ENCODE measurements at regions not wholly inside any gene's neighbourhood (a gene's known extent, or its start where the extent isn't known, plus 50 kb on each side); places are given as distances from the start of the nearest gene placed in this dataset.
"Not testable (repeated sequence)": the region's sequence is repeated elsewhere in the genome, so short reads cannot be mapped to it uniquely, and the experiment has no call there.

DNA sequence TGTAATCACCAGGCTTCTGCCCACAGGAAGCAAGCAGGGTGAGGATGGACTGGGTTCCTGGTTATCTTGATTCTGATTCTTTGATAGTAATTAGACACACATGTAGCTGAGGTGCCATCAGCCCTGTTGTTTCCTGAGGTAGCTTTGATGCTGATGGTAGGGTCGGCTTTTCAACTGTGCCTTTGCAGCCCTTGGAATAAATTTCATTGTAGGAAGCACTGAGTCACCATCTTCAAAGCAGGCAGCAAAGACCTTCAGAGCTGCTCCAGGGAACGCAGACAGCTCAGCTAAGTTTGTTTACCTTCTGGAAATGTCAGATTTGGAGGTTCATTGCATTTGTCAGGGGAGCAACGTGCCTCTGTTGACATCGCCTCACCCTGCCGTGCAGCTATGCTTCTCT lies 135.4 kb downstream of the ASMT start:
- DNase-seq (no peak), ATAC-seq (ENCODE audit: low read depth) (no peak)
- no peak overlapping the region for H3K27ac Mint-ChIP-seq
- H3K9me3 Mint-ChIP-seq, result peaks cover 2% of the 10 kb centered on the region
- ChIA-PET CTCF (no interaction called here), POLR2A (no interaction called here)
- peaks cover 2% of the 10 kb centered on the region for H3K4me1 Mint-ChIP-seq
- no peaks in the 10 kb centered on the region for H3K27me3 Mint-ChIP-seq
- peaks cover 5% of the 10 kb centered on the region for H3K36me3 Mint-ChIP-seq (ENCODE audit: low read depth)
- H3K4me3 Mint-ChIP-seq, result no peak overlapping the region
- TF ChIP-seq, protein P1, sequence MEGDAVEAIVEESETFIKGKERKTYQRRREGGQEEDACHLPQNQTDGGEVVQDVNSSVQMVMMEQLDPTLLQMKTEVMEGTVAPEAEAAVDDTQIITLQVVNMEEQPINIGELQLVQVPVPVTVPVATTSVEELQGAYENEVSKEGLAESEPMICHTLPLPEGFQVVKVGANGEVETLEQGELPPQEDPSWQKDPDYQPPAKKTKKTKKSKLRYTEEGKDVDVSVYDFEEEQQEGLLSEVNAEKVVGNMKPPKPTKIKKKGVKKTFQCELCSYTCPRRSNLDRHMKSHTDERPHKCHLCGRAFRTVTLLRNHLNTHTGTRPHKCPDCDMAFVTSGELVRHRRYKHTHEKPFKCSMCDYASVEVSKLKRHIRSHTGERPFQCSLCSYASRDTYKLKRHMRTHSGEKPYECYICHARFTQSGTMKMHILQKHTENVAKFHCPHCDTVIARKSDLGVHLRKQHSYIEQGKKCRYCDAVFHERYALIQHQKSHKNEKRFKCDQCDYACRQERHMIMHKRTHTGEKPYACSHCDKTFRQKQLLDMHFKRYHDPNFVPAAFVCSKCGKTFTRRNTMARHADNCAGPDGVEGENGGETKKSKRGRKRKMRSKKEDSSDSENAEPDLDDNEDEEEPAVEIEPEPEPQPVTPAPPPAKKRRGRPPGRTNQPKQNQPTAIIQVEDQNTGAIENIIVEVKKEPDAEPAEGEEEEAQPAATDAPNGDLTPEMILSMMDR (IDR thresholded peaks at IDR 0.05), result no peak
- intact Hi-C loops (cut with micrococcal nuclease), result no loop called here

DNA sequence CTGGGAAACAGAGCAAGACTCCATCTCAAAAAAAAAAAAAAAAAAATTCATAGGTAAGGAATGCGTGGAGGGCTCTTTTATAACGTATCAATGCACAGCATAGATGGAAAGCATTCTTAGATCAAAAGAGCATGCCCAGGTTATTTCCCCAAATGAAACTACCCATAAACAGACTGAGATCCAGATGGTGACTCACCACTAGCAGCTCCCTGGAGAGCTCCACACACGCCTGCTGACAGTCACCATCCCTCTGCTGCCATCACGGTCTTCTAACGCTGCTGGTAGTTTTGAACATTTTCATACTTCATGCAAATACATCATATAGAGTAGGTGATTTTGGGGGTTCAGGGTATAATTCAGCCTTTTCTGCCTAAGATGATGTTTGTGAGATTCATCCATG lies 136.9 kb downstream of the ASMT start:
- ChIA-PET POLR2A (no interaction called here), CTCF (no interaction called here)
- intact Hi-C loops (cut with micrococcal nuclease), result no loop called here
- Mint-ChIP-seq H3K4me3 (no peak overlapping the region), H3K27me3 (no peaks in the 10 kb centered on the region), H3K27ac (no peak overlapping the region), H3K9me3 (peaks cover 6% of the 10 kb centered on the region), H3K36me3 (ENCODE audit: low read depth) (peaks cover 3% of the 10 kb centered on the region), H3K4me1 (peaks cover 2% of the 10 kb centered on the region)
- TF ChIP-seq, protein P1 (IDR thresholded peaks at IDR 0.05), result no peak
- ATAC-seq (ENCODE audit: low read depth) (peak; percentile 84), DNase-seq (no peak)

DNA sequence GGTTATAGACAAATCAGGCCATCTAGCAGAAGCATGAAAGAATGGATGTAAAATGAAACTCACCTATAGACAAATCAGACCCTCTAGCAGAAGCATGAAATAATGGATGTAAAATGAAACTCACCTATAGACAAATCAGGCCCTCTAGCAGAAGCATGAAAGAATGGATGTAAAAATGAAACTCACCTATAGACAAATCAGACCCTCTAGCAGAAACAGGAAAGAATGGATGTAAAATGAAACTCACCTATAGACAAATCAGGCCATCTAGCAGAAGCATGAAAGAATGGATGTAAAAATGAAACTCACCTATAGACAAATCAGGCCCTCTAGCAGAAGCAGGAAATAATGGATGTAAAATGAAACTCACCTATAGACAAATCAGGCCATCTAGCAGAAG lies 137.9 kb downstream of the ASMT start:
- H3K27ac Mint-ChIP-seq, result not testable (repeated sequence)

DNA sequence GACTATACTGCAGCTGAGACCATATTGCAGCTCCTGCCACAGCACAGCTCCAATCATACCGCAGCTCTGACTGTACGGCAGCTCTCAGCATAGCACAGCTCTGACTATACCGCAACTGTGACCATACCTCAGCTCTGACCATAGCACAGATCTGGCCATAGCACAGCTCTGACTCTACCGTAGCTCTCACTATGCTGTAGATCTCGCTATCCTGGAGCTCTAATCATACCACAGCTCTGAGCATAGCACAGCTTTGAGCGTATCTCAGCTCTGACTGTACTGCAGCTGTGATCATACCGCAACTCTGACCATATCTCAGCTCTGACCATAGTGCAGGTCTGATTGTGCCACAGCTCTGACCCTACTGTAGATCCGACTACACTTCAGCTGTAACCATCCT lies 139.2 kb downstream of the ASMT start:
- POLR2A ChIA-PET, result no interaction called here
- peaks cover 15% of the 10 kb centered on the region for H3K9me3 Mint-ChIP-seq
- no peak overlapping the region for H3K4me3 Mint-ChIP-seq
- ATAC-seq (ENCODE audit: low read depth) (no peak), DNase-seq (no peak)
- peaks cover 2% of the 10 kb centered on the region for H3K4me1 Mint-ChIP-seq
- TF ChIP-seq, protein P1 (IDR thresholded peaks at IDR 0.05), result no peak
- intact Hi-C loops (cut with micrococcal nuclease), result no loop called here
- no peak overlapping the region for H3K27ac Mint-ChIP-seq
- CTCF ChIA-PET, result no interaction called here
- H3K27me3 Mint-ChIP-seq, result no peaks in the 10 kb centered on the region
- H3K36me3 Mint-ChIP-seq (ENCODE audit: low read depth), result peaks cover 9% of the 10 kb centered on the region

More for the DNA sequence above, 137.9 kb downstream of the ASMT start:
- H3K9me3 Mint-ChIP-seq; intact Hi-C loops (cut with micrococcal nuclease); CTCF ChIA-PET; H3K27me3 Mint-ChIP-seq; H3K4me3 Mint-ChIP-seq; H3K36me3 Mint-ChIP-seq (ENCODE audit: low read depth); H3K4me1 Mint-ChIP-seq; DNase-seq; POLR2A ChIA-PET; ATAC-seq (ENCODE audit: low read depth): not testable (repeated sequence)

DNA sequence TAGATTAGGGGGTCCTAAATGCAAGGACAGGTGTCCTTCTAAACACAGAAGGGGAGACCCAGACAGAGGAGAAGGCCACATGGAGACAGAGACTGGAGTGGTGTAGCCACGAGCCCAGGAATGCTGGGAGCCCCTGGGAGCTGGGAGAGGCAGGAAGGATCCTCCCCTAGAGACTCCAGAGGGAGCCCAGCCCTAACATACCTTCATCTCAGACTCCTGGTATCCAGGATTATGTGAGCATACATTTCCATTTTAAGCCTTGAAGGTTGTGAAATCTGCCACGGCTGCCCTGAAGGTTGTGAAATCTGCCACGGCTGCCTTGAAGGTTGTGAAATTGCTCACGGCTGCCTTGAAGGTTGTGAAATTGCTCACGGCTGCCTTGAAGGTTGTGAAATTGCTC lies 148.4 kb downstream of the ASMT start:
- no peak for DNase-seq
- Mint-ChIP-seq H3K4me3 (no peak overlapping the region), H3K27ac (no peak overlapping the region), H3K4me1 (peaks cover 3% of the 10 kb centered on the region), H3K9me3 (peaks cover 11% of the 10 kb centered on the region), H3K36me3 (ENCODE audit: low read depth) (peaks cover 5% of the 10 kb centered on the region), H3K27me3 (peaks cover 4% of the 10 kb centered on the region)
- ChIA-PET POLR2A (no interaction called here), CTCF (no interaction called here)
- intact Hi-C loops (cut with micrococcal nuclease), result no loop called here
- ATAC-seq (ENCODE audit: low read depth), result no peak
- TF ChIP-seq, protein P1 (IDR thresholded peaks at IDR 0.05), result no peak

DNA sequence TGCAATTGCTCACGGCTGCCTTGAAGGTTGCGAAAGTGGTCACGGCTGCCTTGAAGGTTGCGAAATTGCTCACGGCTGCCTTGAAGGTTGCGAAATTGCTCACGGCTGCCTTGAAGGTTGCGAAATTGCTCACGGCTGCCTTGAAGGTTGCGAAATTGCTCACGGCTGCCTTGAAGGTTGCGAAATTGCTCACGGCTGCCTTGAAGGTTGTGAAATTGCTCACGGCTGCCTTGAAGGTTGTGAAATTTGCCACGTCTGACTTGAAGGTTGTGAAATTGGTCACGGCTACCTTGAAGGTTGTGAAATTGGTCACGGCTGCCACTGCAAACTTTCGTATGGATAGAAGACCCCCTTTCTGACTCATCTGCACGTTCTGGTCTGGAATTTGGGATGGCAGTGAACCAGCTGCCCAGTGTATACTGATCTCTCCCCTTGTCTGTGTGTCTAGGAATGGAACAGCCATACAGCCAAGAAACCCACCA lies 150.1 kb downstream of the ASMT start:
- H3K9me3 Mint-ChIP-seq, result peaks cover 13% of the 10 kb centered on the region
- H3K4me3 Mint-ChIP-seq; H3K27ac Mint-ChIP-seq; DNase-seq; H3K4me1 Mint-ChIP-seq; ATAC-seq (ENCODE audit: low read depth); H3K36me3 Mint-ChIP-seq (ENCODE audit: low read depth); H3K27me3 Mint-ChIP-seq; POLR2A ChIA-PET; intact Hi-C loops (cut with micrococcal nuclease); CTCF ChIA-PET: not testable (repeated sequence)

Data from activated B cell treated with CpG ODN at 0.5 μM for 24 hours (primary cell).